GM15510 (cell line): ENCODE measurements at regions not wholly inside any gene's neighbourhood (a gene's known extent, or its start where the extent isn't known, plus 50 kb on each side); places are given as distances from the start of the nearest gene placed in this dataset.

Source experiments
- POLR2A ChIP-seq: IDR thresholded peaks from 3 replicates; pipeline ENCODE4 v1.6.1; 2011; ENCODE audit warnings: borderline replicate concordance; ENCODE audit not compliant: insufficient read length; ENCODE audit errors: extremely low read depth

DNA sequence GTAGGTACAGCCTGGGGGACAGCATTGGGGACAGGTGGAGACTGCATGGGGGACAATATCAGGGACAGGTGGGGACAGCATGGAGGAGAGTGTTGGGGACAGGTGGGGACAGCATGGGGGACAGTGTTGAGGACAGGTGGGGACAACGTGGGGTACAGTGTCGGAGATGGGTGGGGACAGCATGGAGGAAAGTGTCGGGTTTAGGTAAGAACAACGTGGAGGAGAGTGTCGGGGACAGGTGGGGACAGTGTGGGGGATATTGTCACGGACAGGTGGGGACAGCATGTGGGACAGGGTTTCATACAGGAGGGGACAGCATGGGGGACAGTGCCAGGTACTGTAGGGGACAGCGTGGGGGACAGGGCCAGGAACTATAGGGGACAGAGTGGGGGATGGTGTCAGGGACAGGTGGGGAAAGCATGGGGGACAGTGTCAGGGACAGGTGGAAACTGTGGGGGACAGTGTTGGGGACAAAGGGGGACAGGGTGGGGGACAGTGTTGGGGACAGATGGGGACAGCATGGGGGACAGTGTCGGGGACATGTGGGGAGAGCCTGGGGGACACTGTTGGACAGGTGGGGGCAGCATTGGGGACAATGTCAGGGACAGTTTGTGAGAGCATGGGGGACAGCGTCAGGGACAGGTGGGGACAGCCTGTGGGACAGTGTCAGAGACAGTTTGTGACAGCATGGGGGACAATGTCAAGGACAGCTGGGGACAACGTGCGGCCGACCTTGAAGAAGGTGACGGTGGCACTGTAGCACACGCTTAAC, 213.1 kb downstream of the TMEM121 start:
- TF ChIP-seq POLR2A: peak; percentile 34

DNA sequence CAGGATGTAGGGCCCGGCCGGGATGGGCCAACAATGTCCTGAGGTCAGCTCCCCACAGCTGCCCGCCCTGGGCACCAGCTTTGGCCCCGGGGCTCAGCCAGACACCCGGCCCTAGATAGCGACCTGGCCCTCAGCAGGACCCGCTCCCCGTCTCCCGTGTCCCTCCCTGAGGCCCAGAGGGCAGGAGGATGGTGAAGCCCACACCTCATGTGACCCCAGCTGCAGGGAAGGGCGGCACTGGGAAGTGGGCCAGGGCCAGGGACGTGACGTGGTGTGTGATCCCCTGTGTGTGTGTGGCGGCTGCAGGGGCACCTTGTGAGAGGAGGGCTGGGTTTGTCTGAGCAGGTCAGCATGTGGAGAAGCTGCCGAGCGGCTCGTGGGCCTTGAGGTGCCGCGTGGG, 213.9 kb downstream of the TMEM121 start:
- TF ChIP-seq POLR2A: peak; percentile 19

DNA sequence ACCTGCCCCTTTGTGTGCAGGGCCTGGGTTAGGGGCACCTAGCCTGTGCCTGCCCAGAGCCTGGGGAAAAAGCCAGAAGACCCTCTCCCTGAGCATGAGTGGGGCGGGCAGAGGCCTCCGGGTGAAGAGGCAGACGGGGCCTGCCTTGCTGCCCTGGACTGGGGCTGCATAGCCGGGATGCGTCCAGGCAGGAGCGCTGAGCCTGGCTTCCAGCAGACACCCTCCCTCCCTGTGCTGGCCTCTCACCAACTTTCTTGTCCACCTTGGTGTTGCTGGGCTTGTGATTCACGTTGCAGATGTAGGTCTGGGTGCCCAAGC, 216.1 kb downstream of the TMEM121 start:
- TF ChIP-seq POLR2A: no peak

DNA sequence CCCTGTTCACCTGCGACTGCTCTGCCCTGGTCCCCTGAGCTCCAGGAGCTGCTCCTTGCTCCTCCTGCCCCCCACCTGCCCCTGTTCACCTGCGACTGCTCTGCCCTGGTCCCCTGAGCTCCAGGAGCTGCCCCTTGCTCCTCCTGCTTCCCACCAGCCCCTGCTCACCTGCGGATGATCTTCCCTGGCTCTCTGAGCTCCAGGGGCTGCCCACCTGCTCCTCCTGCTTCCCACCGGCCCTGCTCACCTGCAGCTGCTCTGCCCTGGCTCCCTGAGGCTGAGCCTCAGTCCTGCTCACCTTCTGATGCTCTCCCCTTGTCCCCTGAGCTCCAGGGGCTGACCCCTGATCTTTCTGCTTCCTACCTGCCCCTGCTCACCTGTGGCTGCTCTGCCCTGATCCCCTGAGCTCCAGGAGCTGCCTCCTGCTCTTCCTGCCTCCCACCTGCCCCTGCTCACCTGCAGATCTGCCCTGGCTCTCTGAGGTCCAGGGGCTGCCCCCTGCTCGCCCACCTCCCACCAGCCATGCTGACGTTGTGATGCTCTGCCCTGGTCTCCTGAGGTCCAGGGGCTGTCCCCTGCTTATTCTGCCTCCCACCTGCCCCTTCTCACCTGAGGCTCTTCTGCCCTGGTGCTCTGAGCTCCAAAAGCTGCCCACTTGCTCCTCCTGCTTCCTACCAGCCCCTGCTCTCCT, 219.2 kb downstream of the TMEM121 start:
- no peak for TF ChIP-seq POLR2A

DNA sequence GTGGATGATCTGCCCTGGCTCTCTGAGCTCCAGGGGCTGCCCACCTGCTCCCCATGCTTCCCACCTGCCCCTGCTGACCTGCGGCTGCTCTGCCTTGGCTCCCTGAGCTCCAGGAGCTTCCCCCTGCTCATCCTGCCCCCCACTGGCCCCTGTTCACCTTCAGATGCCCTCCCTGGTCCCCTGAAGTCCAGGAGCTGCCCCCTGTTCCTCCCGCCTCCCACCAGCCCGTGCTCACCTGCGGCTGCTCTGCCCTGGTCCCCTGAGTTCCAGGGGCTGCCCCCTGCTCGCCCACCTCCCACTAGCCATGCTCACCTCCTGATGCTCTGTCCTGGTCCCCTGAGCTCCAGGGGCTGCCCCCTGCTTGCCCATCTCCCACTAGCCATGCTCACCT, 219.7 kb downstream of the TMEM121 start:
- no peak for TF ChIP-seq POLR2A

DNA sequence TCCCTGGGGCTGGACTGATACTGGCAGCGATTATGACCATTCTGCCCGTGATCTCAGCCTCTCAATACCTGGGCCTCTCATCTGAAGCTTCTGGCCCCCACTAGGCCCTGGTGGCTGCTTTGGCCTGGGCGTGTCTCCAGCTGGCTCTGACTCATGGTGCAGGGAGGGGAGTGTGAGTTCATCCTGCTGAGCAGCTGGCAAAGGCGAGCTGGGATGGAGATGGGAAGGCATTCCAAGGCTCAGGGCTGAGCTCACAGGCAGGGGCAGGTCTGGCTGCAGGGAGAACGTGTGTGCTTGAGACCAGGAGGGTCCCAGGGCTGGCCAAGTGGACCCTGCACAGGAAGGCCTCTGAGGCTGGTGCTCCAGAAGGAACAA, 221.8 kb downstream of the TMEM121 start:
- no peak for TF ChIP-seq POLR2A

DNA sequence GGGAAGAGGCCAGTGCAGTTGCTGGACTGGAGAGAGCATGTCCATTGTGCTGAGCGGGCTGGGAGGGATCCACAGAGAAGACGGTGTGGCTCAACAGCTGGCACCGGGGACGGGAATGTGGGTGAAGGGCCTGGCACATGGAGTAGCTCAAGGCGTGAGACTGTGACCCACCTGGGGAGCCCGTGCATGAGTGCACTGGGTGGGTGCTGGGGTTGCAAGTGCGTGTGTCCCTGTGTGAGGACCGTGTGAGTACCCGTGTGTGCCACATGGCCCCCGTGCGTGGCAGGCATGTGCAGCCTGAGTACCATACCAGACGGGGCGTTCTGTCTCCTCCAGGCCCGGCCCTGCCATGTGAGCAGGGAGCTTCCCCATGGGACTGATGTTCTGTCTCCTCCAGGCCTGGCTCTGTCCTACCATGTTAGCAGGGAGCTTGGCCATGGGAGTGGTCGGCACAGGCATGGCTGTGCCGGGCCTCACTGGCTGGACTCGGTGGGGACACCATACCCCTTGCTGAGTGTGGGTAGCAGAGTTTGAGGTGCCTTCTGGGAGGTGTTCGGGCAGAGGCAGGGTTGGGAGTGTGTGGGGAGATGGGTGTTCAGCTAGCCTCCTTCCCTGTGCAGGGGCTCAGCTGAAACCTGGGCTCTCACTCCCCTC, 234.4 kb downstream of the TMEM121 start:
- TF ChIP-seq POLR2A: no peak

DNA sequence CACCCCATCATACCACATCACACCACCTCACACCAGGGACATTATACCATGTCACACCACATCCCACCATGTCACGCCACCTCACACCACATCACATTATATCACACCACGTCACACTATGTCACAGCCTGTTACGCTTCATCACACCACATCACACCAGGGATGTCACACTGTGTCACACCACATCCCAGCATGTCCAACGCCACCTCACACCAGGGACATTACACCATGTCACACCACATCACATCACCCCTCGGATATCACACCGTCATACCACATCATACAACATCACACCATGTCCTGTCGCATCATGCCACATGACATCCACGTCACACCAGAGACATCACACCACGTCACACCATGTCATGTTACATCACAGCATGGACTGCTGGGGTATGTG, 235.5 kb downstream of the TMEM121 start:
- TF ChIP-seq POLR2A: no peak

DNA sequence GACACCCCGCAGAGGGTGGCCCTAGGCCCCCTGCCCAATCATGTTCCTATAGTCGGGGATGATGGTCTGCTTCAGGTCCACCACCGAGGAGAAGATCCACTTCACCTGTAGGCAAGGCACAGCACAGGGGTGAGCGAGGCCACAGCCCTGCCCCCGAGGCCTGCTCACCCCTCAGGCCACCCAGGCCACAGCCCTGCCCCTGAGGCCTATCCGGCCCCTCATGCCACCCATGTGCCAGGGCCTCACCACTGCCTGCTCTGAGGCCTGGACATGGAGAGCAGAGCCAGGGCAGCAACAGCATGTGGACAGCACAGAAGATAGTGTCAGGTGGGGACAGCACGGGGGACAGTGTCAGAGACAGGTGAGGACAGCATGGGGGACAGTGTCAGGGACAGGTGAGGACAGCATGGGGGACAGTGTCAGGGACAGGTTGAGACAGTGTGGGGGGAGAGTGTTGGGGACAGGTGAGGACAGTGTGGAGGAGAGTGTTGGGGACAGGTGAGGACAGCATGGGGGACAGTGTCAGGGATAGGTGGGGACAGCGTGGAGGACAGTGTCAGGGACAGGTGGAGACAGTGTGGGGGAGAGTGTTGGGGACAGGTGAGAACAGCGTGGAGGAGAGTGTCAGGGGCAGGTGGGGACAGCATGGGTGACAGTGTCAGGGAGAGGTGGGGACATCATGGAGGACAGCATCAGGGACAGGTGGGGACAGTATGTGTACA, 239.7 kb downstream of the TMEM121 start:
- no peak for TF ChIP-seq POLR2A

DNA sequence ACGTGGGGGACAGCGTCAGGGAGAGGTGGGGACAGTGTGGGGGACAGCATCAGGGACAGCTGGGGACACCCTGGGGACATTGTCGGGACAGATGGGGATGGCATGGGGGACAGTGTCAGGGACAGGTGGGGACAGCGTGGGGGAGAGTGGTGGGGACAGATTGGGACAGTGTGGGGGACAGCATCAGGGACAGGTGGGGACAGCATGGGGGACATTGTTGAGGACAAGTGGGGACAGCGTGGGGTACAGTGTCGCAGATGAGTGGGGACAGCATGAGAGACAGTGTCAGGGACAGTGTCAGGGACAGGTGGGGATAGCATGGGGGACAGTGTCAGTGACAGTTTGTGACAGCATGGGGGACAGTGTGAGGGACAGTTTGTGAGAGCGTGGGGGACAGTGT, 240.9 kb downstream of the TMEM121 start:
- peak; percentile 37 for TF ChIP-seq POLR2A

DNA sequence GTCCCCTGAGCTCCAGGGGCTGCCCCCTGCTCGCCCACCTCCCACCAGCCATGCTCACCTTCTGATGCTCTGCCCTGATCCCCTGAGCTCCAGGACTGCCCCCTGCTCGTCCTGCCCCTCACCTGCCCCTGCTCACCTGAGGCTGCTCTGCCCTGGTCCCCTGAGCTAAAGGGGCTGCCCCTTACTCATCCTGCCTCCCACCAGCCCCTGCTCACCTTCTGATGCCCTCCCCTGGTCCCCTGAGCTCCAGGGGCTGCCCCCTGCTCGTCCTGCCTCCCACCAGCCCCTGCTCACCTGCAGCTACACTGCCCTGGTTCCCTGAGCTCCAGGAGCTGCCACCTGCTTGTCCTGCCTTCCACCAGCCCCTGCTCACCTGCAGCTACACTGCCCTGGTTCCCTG, 247.2 kb downstream of the TMEM121 start:
- TF ChIP-seq POLR2A: no peak

DNA sequence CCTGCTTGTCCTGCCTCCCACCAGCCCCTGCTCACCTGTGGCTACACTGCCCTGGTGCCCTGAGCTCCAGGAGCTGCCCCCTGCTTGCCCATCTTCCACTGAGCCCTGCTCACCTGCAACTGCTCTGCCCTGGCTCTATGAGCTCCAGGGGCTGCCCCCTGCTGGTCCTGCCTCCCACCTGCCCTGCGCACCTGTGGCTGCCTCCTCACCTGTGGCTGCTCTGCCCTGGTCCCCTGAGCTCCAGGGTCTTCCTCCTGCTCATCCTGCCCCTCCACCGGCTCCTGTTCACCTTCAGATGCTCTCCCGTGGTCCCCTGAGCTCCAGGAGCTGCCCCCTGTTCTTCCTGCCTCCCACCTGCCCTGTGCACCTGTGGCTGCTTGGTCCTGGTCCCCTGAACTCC, 247.6 kb downstream of the TMEM121 start:
- TF ChIP-seq POLR2A: no peak

DNA sequence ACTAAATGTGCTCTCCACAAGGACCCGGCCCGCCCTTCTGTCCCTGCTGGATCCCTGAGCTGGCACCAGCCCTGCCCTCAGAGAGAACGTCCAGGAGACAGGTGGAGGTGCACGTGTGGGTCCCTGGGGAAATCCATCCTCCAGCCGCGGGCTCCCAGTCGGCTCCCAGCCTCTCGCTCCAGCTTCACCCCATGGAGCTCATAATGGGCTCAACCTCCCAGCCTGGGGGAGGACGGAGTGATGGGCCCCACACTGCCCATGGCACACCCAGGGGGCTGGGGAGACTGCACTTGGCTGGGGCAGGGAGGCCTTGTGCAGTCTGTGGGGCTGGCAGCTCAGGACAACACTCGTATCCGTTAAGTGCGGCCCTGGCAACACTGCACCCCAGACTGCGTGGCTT, 250.5 kb downstream of the TMEM121 start:
- TF ChIP-seq POLR2A: no peak

DNA sequence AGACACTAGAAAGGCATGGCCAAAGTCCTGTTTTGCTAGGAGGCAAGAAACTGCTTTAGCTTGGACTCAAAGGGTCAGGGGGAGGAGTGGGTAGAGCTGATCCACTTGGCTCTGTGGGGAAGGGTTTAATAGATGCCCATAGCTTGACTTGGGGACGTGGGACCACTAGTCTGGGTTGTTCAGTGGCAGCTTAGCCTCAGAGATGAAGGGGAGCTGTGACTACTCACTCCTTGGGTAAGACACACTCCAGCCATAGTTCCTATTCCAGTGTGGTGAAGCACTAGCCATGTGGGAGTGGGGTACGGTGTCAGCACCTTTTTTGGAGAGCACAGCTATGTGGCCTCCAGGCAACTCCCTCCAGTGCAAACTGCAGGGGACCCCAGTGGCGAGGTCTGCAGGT, 257.3 kb downstream of the TMEM121 start:
- TF ChIP-seq POLR2A: no peak

DNA sequence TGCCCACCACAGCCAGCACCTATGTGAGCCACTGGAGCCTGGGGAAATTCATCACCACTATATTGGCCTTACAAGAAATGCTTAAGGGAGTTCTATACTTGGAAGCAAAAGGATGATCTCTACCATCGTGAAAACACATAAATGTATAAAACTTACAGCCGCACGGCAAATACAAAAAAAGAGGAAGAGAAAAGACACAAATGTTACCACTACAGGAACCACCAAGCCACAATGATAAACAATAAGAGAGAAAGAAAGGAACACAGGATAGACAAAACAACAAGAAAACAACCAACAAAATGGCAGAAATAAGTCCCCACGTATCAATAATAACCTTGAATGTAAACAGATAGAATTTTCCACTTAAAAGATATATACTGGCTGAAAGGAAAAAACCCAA, 267.5 kb downstream of the TMEM121 start:
- TF ChIP-seq POLR2A: no peak
